Retinal pigment epithelial cell (primary cell): ENCODE measurements at regions not wholly inside any gene's neighbourhood (a gene's known extent, or its start where the extent isn't known, plus 50 kb on each side); places are given as distances from the start of the nearest gene placed in this dataset.

Source experiments
- DNase-seq: peaks from one replicate; pipeline ENCODE4 v3.0.0-alpha.2; 2010; ENCODE audit warnings: low read depth
- H3K4me3 ChIP-seq: 2 replicates; pipeline ENCODE4 v1.5.1; 2011; ENCODE audit warnings: mild to moderate bottlenecking, low read length, control low read depth, moderate library complexity
- CTCF ChIP-seq: conservative IDR thresholded peaks from 2 replicates; pipeline ENCODE4 v1.5.1; 2011; ENCODE audit warnings: low read depth, low read length, control low read depth, inconsistent platforms

GRCh38 chr14:104518659-104519350, 60.8 kb upstream of the C14orf180 start:
- no peak overlapping the region for H3K4me3 ChIP-seq
- TF ChIP-seq CTCF = no peak
- no peak for DNase-seq

GRCh38 chr14:104519721-104520120, 59.8 kb upstream of the C14orf180 start:
- TF ChIP-seq CTCF = no peak
- no peak for DNase-seq
- H3K4me3 ChIP-seq = no peak overlapping the region

GRCh38 chr14:104520620-104521410, 58.7 kb upstream of the C14orf180 start:
- no peak for DNase-seq

GRCh38 chr14:104521816-104522745, 57.5 kb upstream of the C14orf180 start:
- DNase-seq = no peak
- H3K4me3 ChIP-seq = no peak overlapping the region
- TF ChIP-seq CTCF = no peak

More at GRCh38 chr14:104520620-104521410, 58.7 kb upstream of the C14orf180 start:
- H3K4me3 ChIP-seq = no peak overlapping the region
- no peak for TF ChIP-seq CTCF

- no peak overlapping the region for H3K4me3 ChIP-seq
- TF ChIP-seq CTCF = no peak
- DNase-seq = no peak
These were observed 56.5 kb upstream of the C14orf180 start for GRCh38 chr14:104522926-104523545.

GRCh38 chr14:104523546-104523935, 56.0 kb upstream of the C14orf180 start:
- TF ChIP-seq CTCF = no peak
- no peak overlapping the region for H3K4me3 ChIP-seq
- DNase-seq = no peak
